ENCODE measurements at regions not wholly inside any gene's neighbourhood (a gene's known extent, or its start where the extent isn't known, plus 50 kb on each side); places are given as distances from the start of the nearest gene placed in this dataset.

- TF ChIP-seq CTCF (IDR thresholded peaks at IDR 0.05) (no peak), POLR2A (IDR thresholded peaks at IDR 0.05) (no peak)
These were observed 296.1 kb downstream of the BAMBI start for GRCh38 chr10:28973309-28973972.

Data from esophagus squamous epithelium (tissue), 4 donors.